Neural cell (in vitro differentiated cells): ENCODE measurements at regions not wholly inside any gene's neighbourhood (a gene's known extent, or its start where the extent isn't known, plus 50 kb on each side); places are given as distances from the start of the nearest gene placed in this dataset.

Experiments
- EZH2 ChIP-seq: fragments of 200-600, 300-800 bp; shearing (Covaris generic), sonication (generic); IDR thresholded peaks from 2 replicates; pipeline ENCODE4 v1.6.1; 2014; ENCODE audit warnings: antibody characterized with exemption, low read length, borderline replicate concordance, mild to moderate bottlenecking; ENCODE audit not compliant: insufficient read depth, poor library complexity, severe bottlenecking
- POLR2AphosphoS5 ChIP-seq: IDR thresholded peaks from 2 replicates; pipeline ENCODE4 v1.6.1; 2012
- RAD21 ChIP-seq: fragments of 450-650 bp; conservative IDR thresholded peaks from 2 replicates; pipeline ENCODE4 v1.6.1; 2014; ENCODE audit warnings: antibody characterized with exemption, mild to moderate bottlenecking, moderate library complexity
- SMC3 ChIP-seq: fragments of 450-650 bp; conservative IDR thresholded peaks from 2 replicates; pipeline ENCODE4 v1.6.1; 2014; ENCODE audit warnings: antibody characterized with exemption, mild to moderate bottlenecking, moderate library complexity; ENCODE audit not compliant: poor library complexity
- TAF1 ChIP-seq: IDR thresholded peaks from 2 replicates; pipeline ENCODE4 v1.6.1; 2012; ENCODE audit warnings: low read depth
- TF ChIP-seq, protein P1 (sequence below): fragments of 450-650 bp; IDR thresholded peaks from 2 replicates; pipeline ENCODE4 v1.5.1; 2014; ENCODE audit warnings: antibody characterized with exemption, mild to moderate bottlenecking, moderate library complexity; ENCODE audit not compliant: poor library complexity, severe bottlenecking
- TF ChIP-seq, protein P2 (sequence below): IDR thresholded peaks from 2 replicates; pipeline ENCODE4 v1.6.1; 2012; ENCODE audit warnings: borderline replicate concordance

DNA sequence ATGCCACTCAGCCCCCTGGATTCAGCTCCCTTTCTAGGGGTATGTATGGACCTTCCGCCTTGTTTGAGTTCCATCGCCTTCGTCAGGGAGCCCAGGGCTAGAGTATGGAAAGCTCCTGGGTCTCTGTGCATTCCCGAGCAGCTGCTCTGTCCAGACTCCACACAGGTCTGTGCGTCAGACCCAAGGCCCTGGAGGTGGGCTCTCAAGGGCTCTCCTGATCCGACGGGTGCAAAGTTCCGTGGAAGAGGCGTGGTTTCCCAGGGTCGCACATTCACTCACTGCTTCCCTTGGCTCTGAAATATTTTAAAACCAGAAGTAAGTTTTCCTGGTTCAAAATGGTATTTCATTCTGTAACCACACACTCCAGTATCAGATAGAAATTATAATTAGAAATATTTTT, 863.2 kb downstream of the TRIML1 start:
- TF ChIP-seq, protein P1, sequence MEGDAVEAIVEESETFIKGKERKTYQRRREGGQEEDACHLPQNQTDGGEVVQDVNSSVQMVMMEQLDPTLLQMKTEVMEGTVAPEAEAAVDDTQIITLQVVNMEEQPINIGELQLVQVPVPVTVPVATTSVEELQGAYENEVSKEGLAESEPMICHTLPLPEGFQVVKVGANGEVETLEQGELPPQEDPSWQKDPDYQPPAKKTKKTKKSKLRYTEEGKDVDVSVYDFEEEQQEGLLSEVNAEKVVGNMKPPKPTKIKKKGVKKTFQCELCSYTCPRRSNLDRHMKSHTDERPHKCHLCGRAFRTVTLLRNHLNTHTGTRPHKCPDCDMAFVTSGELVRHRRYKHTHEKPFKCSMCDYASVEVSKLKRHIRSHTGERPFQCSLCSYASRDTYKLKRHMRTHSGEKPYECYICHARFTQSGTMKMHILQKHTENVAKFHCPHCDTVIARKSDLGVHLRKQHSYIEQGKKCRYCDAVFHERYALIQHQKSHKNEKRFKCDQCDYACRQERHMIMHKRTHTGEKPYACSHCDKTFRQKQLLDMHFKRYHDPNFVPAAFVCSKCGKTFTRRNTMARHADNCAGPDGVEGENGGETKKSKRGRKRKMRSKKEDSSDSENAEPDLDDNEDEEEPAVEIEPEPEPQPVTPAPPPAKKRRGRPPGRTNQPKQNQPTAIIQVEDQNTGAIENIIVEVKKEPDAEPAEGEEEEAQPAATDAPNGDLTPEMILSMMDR = no peak
- TF ChIP-seq EZH2 (no peak), RAD21 (no peak), TAF1 (no peak), SMC3 (no peak), POLR2AphosphoS5 (no peak)
- TF ChIP-seq, protein P2, sequence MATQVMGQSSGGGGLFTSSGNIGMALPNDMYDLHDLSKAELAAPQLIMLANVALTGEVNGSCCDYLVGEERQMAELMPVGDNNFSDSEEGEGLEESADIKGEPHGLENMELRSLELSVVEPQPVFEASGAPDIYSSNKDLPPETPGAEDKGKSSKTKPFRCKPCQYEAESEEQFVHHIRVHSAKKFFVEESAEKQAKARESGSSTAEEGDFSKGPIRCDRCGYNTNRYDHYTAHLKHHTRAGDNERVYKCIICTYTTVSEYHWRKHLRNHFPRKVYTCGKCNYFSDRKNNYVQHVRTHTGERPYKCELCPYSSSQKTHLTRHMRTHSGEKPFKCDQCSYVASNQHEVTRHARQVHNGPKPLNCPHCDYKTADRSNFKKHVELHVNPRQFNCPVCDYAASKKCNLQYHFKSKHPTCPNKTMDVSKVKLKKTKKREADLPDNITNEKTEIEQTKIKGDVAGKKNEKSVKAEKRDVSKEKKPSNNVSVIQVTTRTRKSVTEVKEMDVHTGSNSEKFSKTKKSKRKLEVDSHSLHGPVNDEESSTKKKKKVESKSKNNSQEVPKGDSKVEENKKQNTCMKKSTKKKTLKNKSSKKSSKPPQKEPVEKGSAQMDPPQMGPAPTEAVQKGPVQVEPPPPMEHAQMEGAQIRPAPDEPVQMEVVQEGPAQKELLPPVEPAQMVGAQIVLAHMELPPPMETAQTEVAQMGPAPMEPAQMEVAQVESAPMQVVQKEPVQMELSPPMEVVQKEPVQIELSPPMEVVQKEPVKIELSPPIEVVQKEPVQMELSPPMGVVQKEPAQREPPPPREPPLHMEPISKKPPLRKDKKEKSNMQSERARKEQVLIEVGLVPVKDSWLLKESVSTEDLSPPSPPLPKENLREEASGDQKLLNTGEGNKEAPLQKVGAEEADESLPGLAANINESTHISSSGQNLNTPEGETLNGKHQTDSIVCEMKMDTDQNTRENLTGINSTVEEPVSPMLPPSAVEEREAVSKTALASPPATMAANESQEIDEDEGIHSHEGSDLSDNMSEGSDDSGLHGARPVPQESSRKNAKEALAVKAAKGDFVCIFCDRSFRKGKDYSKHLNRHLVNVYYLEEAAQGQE = no peak
